DMS53 treated with DMSO at 0.1 percent for 48 hours (cell line): ENCODE measurements at regions not wholly inside any gene's neighbourhood (a gene's known extent, or its start where the extent isn't known, plus 50 kb on each side); places are given as distances from the start of the nearest gene placed in this dataset.

ENCODE experiments used
- DNase-seq: peaks from one replicate; lab custom pipeline; 2025; ENCODE audit not compliant: unreplicated experiment; lab: John Stamatoyannopoulos, UW

GRCh38 chr15:37679627-37680026 lies 254.8 kb upstream of the TMCO5A start:
- no peak for DNase-seq

GRCh38 chr15:37682304-37682703 lies 252.1 kb upstream of the TMCO5A start:
- no peak for DNase-seq

GRCh38 chr15:37691911-37692310 lies 242.5 kb upstream of the TMCO5A start:
- DNase-seq, result no peak

- DNase-seq, result no peak
Observed at GRCh38 chr15:37693926-37694325, 240.5 kb upstream of the TMCO5A start.

GRCh38 chr15:37695719-37696118 lies 238.7 kb upstream of the TMCO5A start:
- no peak for DNase-seq

GRCh38 chr15:37698679-37699078 lies 235.8 kb upstream of the TMCO5A start:
- no peak for DNase-seq

GRCh38 chr15:37701230-37701629 lies 233.2 kb upstream of the TMCO5A start:
- DNase-seq, result no peak

- no peak for DNase-seq
Observed at GRCh38 chr15:37709669-37710068, 224.8 kb upstream of the TMCO5A start.

GRCh38 chr15:37715101-37715500 lies 219.3 kb upstream of the TMCO5A start:
- DNase-seq, result no peak

GRCh38 chr15:37720267-37720666 lies 214.2 kb upstream of the TMCO5A start:
- DNase-seq, result no peak

- no peak for DNase-seq
Observed at GRCh38 chr15:37731146-37731746, 203.2 kb upstream of the TMCO5A start.

GRCh38 chr15:37733628-37734027 lies 200.8 kb upstream of the TMCO5A start:
- DNase-seq, result no peak

- DNase-seq, result no peak
Observed at GRCh38 chr15:37740623-37741141, 193.8 kb upstream of the TMCO5A start.

GRCh38 chr15:37743826-37744225 lies 190.6 kb upstream of the TMCO5A start:
- DNase-seq, result no peak

GRCh38 chr15:37744521-37744920 lies 189.9 kb upstream of the TMCO5A start:
- DNase-seq, result no peak

- no peak for DNase-seq
Observed at GRCh38 chr15:37751401-37751800, 183.0 kb upstream of the TMCO5A start.

GRCh38 chr15:37756407-37756806 lies 178.0 kb upstream of the TMCO5A start:
- DNase-seq, result no peak

GRCh38 chr15:37758412-37758811 lies 176.0 kb upstream of the TMCO5A start:
- DNase-seq, result no peak

GRCh38 chr15:37764733-37765191 lies 169.7 kb upstream of the TMCO5A start:
- peak; percentile 26 for DNase-seq

GRCh38 chr15:37765786-37766185 lies 168.7 kb upstream of the TMCO5A start:
- DNase-seq, result no peak

GRCh38 chr15:37767841-37768455 lies 166.5 kb upstream of the TMCO5A start:
- no peak for DNase-seq

- no peak for DNase-seq
Observed at GRCh38 chr15:37771465-37771864, 163.0 kb upstream of the TMCO5A start.
